Anterior cingulate cortex (tissue), 58 donors: ENCODE measurements at regions not wholly inside any gene's neighbourhood (a gene's known extent, or its start where the extent isn't known, plus 50 kb on each side); places are given as distances from the start of the nearest gene placed in this dataset.
"Not testable (repeated sequence)": the region's sequence is repeated elsewhere in the genome, so short reads cannot be mapped to it uniquely, and the experiment has no call there.

Experiments used
- DNase-seq, 58 donors: peaks; one replicate each; lab custom pipeline; 2025; lab: John Stamatoyannopoulos, UW

DNA sequence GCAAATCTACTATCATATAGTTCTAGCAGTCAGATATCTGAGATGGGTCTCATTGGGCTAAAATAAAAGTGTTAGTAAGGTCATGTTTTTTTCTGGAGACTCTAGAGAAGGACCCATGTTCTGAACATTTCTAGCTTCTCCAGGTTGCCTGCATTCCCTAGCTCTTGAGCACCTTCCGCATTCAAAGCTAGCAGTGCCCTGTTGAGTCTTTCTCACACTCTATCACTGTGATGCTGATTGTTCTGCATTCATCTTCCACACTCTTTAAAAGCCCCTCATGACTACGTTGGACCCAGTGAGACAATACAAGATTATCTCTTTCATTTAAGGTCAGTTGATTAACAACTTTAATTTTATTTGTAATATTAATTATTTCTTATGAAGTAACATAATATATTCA lies 433.3 kb upstream of the CHORDC1 start:
- no peak for DNase-seq

DNA sequence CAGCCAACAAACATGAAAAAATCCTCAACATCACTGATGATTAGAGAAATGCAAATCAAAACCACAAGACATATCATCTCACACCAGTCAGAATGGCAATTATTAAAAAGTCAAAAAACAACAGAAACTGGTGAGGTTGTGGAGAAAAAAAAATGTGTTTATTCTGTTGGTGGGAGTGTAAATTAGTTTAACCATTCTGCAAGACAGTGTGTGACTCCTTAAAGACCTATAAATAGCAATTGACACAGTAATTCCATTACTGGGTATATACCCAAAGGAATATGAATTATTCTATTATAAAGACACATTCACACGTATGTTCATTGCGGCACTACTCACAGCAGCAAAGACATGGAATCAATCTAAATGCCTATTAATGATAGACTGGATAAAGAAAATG lies 427.3 kb upstream of the CHORDC1 start:
- no peak for DNase-seq

DNA sequence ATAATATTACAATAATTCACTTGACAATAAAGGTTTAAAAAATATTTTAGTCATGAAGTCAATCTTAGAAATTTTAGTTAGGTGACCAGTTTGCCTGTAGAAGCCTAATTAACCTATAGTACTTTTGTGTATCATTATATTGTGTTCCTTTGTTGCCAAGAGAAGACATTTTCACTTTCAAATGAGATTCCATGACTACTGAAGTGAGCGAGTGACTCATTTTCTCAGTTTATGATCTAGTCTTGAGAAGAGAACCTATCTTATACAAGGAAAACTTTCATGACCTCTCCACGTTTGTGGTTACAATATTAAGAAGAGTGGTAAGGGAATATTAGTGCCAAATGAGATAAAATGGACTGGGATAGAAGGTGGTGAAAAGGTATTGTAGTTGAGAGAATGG lies 423.9 kb upstream of the CHORDC1 start:
- no peak for DNase-seq

DNA sequence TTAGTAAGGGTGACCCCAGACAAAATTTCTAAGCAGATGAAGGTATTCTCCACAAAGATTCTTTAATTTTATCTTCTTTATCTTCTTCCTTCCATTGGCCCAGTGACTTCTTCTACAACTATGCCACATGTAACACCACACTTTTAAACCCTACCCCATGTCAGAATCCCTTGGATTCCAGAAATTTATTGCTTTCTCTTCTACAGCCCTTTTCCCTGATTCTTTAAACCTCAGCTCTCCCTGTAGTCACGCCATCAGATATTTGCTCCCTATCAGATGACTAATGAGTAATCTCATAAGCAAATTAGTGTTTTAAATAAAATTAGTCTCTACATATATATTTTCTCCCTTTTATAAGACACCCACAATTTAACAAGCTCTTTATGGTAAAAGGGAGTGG lies 423.4 kb upstream of the CHORDC1 start:
- no peak for DNase-seq

DNA sequence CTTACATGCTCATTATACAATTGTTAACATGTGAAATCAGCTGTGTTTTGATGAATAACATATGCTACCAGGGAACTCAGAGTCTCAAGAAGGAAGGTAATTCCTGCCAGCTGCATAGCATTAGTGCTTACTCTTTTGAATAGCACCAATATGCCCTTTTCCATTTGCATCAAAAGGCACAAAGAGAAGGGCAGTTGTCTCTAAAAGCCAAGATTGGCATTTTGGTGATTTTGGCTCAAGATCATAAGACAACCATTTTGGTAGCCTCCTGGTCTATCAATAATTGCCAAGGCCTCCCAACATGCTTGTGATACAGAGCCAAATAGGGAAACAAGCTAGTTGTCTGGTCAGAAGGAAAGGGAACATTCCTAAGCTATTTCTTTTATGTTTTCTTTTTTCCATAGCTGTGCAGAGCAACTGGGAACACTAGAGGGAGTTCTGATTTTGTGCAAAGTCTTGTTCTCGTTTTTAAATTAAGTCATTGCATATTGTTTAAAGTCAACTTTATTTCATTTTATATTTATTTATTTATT lies 416.7 kb upstream of the CHORDC1 start:
- no peak for DNase-seq

DNA sequence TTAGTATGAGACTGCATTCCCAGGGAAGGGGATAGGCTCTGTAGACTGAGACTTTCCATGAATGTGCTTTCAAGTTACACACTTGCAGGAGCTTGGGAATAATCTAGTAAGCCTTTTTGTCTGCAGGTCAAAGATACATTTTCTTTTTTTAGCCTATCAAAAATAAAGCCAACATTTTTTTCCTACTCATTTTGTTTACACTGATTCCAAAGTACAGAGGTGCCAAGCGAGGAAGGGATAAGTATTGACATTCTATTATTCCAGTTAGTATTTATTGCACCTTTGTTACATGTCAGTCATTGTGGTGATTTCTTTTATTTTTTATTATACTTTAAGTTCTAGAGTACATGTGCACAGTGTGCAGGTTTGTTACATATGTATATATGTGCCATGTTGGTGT lies 413.0 kb upstream of the CHORDC1 start:
- DNase-seq = no peak

DNA sequence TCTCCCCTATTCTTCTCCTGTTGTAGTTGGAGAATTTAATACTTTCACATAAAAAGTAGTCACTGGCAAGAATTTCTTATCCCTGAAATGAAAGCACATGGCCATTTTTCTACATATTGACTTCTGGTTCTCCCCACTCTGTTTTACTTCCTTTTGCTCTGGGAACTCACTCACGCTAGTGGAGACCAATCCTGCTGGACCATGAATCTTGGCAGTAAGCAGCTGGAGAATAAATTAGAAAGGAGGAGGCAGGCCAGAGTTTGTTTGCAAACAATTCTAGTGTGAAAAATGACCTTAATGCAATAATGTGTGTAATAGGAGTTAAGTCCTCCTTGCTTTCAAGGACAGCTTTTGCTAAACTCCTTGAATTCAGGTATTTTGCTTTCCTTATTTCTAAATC lies 412.3 kb upstream of the CHORDC1 start:
- no peak for DNase-seq

DNA sequence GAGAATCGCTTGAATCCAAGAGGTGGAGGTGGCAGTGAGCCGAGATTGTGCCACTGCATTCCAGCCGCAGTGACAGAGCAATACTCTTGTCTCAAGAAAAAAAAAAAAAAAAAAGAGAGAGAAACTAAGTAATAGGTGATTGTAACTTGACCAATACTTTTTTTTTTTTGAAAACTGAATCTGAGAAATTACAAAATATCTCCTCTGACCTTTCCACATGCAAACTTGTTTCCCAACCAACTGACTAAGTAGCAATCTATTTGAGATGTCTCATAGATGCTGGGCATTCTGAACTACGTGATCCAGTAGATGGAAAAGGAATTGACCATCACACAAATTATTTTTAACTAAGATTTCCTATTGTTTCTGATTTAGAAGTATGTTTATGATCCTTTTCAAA lies 407.3 kb upstream of the CHORDC1 start:
- no peak for DNase-seq

DNA sequence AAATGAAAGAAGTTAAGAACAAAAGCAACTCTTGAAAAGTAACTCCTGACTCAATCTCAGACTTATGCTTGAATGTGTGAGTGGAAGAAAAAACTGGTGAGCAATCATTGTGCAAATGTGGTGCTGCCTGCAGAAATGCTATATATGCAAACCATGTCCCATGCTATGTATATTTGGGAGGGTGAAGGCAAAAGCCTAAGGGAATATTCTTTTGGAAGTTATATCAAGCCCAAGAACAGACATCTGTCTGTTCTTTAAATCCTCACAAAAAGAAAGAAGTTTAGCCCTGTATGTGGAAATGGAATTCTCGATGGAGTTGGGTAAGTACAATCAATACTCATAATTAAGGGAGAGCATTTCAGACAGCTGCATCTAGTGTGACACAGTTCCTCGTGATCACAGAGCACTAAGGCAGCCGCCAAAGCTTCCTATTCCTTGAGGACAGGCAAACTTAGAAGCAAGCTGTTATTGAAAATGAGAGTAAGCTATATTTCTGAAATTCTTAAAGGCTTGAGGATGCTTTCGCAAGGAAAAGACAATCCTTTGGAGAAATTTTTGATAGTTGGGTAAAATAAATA lies 406.5 kb upstream of the CHORDC1 start:
- peak in 8 of 58 donors; percentile 1 to 18 (median 4) for DNase-seq

DNA sequence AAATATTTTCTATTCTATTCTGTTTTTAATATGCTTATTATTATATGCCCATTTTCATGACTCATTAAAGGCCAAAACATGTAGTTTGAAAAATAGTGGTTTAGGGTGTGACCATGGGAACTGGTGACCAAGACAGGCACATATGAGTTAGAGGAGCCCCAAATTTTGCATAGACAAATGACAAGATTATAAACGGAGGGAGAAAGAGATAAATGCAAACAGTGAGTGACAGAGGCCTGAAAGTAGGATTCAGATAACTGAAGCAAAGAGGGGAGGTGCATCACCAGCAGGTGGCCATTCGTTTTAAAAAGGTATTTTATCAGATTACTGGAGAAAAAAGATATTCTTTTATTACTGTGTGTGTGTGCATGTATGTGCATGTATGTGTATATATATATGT lies 391.5 kb upstream of the CHORDC1 start:
- DNase-seq = no peak

DNA sequence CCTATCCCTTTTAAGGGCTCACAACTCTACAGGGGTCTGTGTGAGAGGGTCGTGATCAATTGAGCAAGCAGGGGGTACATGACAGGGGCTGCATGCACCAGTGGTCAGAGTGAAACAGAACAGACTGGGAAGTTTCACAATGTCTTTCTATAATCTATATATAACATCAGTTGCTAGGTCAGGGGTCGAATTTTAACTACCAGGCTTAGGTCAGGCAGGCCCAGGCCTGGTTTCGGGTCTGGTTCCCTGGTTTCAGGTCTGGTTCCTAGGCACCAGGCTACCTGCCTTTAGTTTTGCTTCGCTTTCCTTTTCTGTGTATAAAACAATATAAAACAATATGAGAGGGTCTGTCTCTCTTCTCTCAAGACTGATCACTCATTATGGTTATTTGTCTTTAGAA lies 390.2 kb upstream of the CHORDC1 start:
- not testable (repeated sequence) for DNase-seq

DNA sequence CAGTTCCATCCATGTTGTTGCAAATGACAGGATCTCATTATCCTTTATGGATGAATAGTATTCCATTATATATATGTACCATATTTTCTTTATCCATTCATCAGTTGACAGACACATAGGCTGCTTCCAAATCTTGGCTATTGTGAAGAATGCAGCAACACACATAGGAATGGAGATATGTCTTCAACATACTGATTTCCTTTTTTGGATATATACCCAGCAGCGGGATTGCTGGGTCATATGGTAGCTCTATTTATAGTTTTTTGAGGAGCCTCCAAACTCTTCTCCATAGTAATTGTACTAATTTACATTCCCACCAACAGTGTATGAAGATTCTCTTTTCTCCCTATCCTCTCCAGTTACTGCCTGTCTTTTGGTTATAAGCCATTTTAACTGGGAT lies 383.9 kb upstream of the CHORDC1 start:
- DNase-seq = no peak

DNA sequence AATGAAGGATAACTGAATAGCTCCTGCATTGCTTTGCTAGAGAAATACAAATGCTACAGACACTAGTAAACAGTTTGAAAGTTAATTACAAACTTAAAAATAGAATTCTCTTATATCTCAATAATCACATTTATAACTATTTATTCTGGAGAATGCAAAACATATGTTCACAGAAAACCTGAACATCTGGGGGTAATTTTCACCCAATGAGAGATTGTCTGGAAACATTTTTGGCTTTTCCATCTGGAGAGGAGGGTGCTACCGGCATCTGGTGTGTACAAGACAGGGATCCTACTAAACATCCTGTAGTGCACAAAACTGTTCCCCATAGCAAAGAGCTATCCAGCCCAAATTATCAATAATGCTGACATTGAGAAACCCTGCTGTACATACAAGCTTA lies 378.4 kb upstream of the CHORDC1 start:
- no peak for DNase-seq

DNA sequence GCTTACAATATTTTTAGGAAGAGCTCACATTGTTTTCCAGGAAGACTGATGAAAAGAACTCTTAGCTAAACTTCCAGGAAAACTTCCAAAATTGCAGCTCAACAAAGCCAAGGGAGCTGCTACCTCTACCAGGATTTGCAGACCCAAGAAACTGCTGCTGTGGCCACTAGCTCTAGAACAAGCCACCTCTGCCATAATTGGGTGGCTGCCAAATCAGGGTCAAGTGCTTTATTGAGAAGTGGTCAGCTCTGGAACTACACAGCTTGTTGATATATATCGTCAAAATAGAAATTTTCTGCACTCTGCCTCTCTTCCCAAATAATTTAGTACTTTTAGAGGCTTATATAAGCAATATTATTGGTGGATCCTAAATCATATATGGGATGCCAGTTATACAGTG lies 371.8 kb upstream of the CHORDC1 start:
- no peak for DNase-seq

DNA sequence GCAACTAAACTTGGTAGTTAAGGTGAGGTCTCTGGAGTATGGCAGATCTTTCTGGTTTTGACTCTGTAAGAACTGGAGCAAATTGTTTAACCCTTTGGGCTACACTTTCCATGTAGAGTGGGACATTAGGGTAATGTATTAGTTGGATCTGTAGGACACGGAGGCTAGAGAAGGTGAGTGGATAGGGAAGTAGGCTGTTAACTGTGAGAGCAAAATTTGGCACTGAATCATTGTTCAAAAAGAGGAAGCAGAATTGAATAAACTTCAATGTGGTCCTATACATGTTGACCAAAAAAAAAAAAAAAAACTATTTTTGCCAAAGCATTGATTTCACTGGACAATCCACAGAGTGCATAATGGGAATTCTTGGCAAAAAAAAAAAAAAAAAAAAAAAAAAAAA lies 370.2 kb upstream of the CHORDC1 start:
- DNase-seq = no peak

DNA sequence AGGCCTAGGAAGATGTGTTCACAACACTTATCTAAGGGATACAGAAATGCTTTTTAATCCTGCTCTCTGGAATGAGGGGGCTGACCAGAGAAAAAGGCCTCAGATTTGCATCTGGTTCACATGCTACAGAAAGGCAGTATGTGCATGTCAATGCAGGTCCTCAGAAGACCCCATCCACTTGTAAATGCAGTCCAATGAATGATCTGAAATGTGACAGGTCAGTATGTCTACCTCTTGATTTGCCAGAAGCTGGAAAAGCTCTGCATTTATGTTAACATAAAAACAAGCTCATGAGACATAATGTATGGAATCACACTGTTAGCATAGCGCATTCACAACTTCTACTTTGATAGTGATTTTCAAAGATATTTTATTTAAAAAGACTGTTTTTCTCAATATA lies 367.4 kb upstream of the CHORDC1 start:
- no peak for DNase-seq

DNA sequence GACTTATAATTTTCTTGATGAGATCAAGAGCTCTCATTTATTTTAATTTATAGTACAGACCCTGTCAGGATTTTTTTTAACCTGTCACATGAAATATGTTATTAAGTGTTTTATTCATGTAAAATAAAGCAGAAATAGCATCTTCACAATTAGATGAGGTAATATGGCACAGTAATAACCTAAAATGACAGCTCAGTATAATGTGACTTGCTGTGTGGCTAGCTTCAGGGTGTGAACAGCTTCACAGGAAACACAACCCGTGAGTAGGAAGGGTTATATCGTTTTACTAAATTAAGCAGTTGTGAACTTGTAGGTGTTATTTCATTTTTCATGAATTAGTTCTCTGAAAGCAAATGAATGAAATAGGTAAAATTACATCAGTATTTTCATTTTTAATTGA lies 366.9 kb upstream of the CHORDC1 start:
- DNase-seq = no peak

DNA sequence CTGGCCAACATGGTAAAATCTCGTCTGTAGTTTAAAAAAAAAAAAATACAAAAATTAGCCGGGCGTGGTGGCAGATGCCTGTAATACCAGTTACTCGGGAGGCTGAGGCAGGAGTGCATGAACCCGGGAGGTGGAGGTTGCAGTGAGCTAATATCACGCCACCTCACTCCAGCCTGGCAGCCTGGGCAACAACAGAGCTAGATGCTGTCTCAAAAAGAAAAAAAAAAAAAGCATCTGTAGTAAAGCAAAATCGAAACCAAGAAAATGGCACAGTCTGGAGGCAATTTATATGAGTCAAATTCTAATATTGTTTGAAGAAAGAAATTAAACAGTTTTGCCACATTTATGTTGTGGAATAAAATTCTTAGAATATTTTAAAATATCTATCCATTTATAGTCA lies 365.0 kb upstream of the CHORDC1 start:
- no peak for DNase-seq

DNA sequence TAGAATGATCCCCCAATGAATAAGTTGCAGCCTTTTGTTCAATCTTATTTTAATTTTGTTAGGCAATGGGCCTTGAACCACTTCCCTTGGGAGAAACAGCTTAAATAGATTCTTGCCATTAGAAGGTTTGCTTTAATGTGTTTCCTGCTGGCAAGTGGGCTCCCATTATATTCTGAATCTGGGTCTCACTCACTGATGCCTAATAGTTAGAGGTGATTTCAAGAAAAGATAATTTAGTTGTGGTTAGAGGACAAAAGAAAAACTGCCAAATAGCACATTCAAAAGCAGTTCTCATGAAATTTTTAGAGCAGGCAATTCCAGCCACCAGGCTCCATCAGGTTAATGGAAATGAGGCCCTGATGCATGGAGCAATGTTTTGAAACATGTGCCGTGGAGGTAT lies 362.6 kb upstream of the CHORDC1 start:
- no peak for DNase-seq

DNA sequence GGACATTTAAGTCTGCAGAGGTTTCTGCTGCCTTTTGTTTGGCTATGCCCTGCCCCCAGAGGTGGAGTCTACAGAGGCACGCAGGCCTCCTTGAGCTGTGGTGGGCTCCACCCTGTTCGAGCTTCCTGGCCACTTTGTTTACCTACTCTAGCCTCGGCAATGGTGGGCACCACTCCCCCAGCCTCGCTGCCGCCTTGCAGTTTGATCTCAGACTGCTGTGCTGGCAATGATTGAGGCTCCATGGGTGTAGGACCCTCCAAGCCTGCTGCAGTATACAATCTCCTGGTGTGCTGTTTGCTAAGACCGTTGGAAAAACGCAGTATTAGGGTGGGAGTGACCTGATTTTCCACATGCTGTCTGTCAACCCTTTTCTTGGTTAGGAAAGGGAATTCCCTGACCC lies 360.1 kb upstream of the CHORDC1 start:
- not testable (repeated sequence) for DNase-seq

DNA sequence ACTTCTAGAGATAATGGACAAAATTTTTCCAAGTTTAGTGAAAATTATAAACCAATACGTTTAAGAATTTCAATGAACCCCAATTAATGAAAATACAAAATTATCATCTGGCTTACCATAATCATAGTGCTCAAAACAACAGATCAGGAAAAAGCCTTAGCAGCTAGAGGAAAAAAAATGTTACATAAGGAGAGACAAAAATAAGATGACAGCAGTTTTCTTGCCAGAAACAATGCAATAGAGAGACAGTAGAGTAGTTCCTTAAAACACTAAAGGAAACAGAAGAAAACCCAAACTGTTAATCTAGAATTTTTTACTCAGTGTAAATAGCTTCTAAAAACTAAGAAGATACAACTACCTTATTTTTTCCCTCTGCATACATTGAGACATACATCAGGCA lies 341.7 kb upstream of the CHORDC1 start:
- DNase-seq = peak in 1 of 58 donors; percentile 2

DNA sequence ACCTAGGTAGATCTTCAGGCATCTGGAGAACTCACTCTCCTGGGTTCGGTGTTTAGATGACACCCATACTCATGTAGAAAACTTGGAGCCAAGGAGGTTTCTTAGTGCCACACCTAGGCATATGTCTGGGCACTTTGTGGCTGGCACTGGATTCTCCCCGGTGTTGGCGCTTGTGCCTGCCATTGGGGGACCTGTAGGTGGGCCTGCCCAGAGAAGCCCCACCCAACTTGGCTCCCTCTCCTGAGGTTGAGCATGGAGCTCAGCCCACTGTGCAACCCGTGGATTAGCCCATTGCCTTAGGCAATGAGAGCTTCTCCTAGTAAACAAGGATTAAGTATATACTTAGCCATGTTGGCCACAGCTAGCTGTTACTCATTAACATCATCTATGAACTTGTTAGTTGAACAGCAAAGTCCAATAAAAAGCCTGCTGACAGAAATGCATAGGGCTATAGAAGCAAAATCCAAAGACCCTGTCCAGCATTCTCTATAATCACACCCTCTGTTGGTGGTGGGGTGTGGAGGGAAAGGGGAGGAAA lies 335.5 kb upstream of the CHORDC1 start:
- DNase-seq = no peak

DNA sequence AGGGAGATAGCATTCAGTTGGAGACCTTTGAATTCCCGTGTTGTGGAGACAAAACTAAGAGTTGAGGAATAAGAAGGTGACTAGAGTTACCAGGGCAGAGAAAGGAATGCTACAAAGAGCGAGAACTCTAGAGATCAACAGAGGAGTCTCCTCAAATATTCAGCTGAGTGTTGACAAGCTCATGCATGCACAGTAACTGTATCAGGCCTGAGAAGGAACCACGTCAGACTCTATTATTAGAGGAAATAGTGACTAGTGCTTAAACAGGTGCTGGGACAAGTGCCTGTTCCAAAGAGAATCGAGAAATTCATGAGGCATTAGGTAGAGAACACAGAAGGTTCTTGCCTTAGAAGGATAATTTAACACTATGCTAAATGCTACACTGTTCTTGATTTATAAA lies 333.8 kb upstream of the CHORDC1 start:
- DNase-seq = no peak
